ENCODE measurements at regions not wholly inside any gene's neighbourhood (a gene's known extent, or its start where the extent isn't known, plus 50 kb on each side); places are given as distances from the start of the nearest gene placed in this dataset.
"Not testable (repeated sequence)": the region's sequence is repeated elsewhere in the genome, so short reads cannot be mapped to it uniquely, and the experiment has no call there.

GRCh38 chr17:445839-446238 lies 93.2 kb upstream of the RPH3AL start, which contains the start of gene RFLNB:
TSS of gene RFLNB (minus strand) at chr17:445939.
- not testable (repeated sequence) for DNase-seq (ENCODE audit: low read depth)

- no peak for DNase-seq (ENCODE audit: low read depth)
Observed at GRCh38 chr17:444879-445454, 92.4 kb upstream of the RPH3AL start.

DNA sequence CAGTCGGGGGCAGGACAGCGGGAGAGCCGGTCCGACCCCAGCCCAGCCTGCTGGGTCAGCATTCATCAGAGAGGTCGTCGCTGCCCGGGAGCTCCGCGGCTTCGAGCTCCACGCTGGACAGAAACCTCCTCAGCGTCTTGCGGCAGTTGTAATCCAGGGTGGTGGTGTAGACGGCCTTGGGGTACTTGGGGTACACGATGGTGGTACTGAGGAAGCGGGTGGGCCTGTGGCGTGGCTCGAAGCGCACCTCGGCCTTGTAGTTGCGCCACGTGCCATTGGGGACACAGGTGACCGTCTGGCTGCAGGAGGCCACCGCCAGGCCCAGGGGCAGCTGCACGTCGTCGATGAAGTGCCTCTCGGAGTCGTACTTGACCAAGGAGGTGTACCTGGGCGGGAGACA lies 90.5 kb upstream of the RPH3AL start:
- no peak for DNase-seq (ENCODE audit: low read depth)

GRCh38 chr17:441155-441950 lies 88.7 kb upstream of the RPH3AL start:
- DNase-seq (ENCODE audit: low read depth): no peak

DNA sequence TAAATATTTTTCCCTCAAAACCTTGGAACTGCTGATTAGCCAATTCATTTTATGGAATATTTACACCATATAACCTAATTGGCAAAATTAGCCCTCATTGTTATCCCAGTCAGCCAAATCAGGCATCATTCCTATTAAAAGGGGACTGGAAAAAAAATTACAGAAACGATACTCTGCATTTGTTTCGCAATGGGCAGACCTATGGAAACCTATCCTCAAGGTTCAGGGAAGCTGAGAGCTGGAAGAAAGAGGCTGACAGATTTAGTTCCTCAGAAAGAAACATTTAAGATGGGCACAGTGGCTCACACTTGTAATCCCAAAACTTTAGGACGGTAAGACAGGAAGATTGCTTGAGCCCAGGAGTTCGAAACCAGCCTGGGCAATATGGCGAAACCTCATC lies 85.6 kb upstream of the RPH3AL start:
- no peak for DNase-seq (ENCODE audit: low read depth)

GRCh38 chr17:437545-437944 lies 84.9 kb upstream of the RPH3AL start:
- no peak for DNase-seq (ENCODE audit: low read depth)

GRCh38 chr17:436571-436970 lies 84.0 kb upstream of the RPH3AL start:
- DNase-seq (ENCODE audit: low read depth): no peak

DNA sequence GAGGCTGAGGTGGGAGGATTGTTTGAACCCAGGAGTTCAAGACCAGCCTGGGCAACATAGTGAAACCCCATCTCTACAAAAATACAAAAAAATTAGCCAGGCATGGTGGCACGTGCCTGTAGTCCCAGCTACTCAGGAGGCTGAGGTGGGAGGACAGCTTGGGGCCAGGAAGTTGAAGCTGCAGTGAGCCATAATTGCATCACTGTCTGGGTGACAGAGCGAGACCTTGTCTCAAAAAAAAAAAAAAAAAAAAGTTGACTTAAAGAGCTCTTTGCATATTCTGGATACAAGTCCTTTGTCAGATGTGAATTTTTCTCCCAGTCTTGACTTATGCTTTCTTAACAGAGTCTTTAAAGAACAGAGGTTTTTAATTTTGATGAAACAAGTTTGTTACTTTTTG lies 79.9 kb upstream of the RPH3AL start:
- not testable (repeated sequence) for DNase-seq (ENCODE audit: low read depth)

DNA sequence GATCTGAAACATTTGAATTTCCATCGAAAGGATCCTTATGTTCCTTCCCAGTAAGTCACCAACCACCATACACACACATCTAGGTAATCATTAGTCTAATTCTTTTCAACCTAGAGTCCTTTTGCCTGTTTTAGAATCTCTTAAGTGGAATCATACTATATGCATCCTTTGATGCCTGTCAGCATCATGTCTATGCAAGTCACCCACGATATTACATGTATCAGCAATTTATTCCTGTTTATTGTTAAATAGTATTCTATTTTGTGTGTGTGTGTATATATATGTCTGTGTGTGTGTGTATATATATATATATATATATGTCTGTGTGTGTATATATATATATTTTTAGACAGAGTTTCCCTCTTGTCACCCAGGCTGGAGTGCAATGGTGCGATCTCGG lies 78.9 kb upstream of the RPH3AL start:
- DNase-seq (ENCODE audit: low read depth): no peak

DNA sequence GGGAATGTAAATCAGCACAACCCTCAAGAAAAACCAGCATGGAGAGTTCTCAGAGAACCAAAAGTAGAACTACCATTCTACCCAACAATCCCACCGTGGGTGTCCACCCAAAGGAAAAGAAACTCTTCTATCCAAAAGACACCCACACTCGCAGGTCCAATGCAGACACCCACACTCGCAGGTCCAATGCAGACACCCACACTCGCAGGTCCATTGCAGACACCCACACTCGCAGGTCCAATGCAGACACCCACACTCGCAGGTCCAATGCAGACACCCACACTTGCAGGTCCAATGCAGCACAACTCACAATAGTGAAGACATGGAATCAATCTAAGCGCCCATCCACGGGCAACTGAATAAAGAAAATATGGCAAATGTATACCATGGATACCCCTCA lies 77.0 kb upstream of the RPH3AL start:
- no peak for DNase-seq (ENCODE audit: low read depth)

DNA sequence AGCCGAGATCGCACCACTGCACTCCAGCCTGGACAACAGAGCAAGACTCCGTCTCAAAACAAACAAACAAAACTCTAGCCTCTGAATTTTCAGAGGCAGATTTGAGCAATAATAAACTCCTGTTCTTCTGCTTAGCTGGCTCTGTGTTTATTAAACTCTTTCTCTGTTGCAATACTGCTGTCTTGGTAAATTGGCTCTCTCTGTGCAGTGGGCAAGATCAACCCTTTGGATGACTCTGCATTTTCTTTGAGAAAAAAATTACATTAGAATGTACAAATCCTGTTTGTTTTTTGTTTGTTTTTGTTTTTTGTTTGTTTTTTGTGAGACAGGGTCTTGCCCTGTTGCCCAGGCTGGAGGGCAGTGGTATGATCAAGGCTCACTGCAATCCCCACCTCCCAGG lies 75.8 kb upstream of the RPH3AL start:
- no peak for DNase-seq (ENCODE audit: low read depth)

DNA sequence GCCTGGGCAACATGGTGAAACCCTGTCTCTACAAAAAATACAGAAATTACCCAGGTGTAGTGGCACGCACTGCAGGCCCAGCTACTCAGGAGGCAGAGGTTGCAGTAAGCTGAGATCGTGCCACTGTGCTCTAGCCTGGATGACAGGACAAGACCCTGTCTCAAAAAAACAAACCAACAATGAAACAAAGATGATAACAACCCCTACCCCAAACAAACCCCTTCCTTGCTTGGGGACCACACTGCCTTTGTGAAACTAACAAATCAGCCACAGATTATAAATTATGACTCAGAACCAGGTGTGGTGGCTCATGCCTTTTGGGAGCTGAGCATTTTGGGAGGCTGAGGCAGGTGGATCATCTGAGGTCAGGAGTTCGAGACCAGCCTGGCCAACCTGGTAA lies 75.3 kb upstream of the RPH3AL start:
- no peak for DNase-seq (ENCODE audit: low read depth)

DNA sequence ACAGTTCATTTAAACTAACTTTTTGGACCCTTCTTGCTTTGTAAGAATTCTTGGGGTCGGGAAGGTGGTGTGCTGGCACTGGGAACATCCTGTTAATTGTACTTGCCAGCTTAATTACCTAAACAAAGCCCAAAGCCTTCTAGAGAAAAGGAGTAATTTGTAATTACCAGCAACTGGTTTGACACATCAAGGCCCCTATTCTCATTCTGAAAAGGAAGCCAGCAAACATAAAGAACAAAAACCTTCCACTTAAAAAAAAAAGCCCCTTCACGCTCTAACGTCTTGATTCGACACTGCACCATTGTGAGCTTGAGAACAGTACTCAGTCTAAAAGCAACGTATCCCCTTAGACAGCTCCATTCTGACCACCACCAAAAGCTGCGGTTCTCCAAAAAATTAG lies 74.7 kb upstream of the RPH3AL start:
- DNase-seq (ENCODE audit: low read depth): no peak

DNA sequence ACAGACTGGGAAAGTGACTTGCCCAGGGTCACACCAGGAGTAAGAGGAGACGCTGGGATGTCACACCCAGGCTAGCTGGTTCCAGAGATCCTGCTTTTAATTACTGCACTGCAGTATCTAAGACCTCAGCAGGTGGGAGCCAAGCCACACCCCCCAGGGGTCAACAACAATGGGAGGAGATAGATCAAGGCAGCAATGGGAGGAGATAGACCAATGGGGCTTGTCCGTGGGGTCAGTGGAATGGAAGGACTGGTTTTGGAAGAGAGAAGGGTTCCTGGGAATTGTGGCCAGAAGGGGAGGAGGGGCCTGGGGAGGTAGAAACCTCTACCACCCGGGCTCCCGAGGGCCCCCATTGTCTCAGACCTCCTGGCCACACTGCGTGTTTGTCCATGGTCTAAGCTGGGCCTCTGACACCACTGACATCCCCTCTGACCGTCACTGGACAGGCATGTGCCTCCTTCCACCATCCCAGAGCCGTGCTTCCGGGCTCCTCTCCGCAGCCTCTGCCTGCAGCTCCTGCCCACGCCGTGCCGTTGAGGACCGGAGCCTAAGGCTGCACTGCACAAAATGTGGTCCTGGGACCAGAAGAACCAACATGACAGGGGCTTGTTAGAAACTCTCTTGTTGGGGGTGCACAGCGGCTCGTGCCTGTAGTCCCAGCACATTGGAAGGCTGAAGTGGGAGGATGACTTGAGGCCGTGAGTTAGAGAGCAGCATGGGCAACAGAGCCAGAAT lies 69.8 kb upstream of the RPH3AL start:
- DNase-seq (ENCODE audit: low read depth): no peak

DNA sequence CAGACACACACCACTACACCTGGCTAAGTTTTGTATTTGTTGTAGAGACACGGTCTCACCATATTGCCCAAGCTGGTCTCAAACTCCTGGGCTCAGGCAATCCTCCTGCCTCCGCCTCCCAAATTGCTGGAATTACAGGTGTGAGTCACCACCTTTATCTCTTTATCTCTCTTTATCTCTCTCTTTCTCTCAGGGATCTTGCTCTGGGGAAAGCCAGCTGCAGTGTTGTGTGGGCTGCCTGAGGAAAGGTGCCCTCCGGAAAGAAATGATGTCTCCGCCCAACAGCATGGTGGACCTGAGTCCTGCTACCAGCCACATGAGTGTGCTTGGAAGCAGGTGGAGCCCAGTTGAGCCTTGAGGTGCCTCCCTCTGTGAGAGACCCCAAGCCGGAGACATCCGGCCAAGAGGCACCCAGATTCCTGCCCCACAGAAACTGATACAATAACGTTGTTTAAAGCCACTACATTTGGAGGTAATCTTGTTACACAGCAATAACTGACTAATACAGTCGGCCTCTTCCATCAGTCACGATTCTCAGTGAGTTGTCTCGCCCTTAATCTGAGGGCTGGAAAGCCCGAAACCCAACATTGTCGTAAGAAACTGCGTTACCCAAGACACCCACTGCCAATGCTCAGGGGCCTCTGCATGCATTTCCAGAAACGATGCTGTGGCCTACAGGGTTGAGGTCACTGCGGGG lies 68.0 kb upstream of the RPH3AL start:
- no peak for DNase-seq (ENCODE audit: low read depth)

- peak; percentile 21 for DNase-seq (ENCODE audit: low read depth)
Observed at GRCh38 chr17:419073-419735, 66.6 kb upstream of the RPH3AL start.

DNA sequence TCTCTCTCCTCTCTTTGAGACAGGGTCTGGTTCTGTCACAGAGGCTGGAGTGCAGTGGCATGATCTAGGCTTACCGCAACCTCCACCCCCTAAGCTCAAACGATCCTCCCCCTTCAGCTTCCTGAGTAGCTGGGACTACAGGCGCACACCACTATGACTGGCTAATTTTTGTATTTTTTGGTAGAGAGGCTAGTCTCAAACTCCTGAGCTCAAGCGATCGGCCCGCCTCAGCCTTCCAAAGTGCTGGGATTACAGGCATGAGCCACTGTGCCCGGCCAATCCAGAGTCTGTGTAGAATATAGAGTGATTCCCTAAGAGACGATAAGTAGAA lies 65.8 kb upstream of the RPH3AL start:
- DNase-seq (ENCODE audit: low read depth): peak; percentile 43

DNA sequence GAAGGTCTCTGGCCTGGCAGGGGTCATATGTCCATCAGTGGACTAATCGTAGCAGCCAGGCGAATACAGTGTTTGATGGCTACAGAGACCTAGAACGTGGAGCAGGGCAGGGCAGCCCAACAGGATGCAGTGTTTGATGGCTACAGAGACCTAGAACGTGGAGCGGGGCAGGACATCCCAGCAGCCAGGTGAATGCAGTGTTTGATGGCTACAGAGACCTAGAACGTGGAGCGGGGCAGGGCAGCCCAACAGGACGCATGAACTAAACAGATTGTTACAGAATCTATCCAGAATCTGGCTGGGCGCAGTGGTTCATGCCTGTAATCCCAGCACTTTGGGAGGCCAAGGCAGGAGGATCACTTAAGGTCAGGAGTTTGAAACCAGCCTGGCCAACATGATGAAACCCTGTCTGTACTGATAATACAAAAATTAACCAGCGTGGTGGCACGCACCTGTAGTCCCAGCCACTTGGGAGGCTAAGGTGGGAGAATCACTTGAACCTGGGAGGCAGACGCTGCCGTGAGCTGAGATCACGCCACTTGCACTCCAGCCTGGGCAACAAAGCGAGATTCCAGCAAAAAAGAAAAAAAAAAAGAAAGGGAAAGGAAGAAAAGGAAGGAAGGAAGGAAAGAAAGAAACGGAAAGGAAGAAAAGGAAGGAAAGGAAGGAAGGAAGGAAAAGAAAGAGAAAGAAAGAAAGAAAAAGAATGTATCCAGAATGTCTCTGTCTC lies 65.2 kb upstream of the RPH3AL start:
- DNase-seq (ENCODE audit: low read depth): no peak

- DNase-seq (ENCODE audit: low read depth): peak; percentile 18
Observed at GRCh38 chr17:416293-417206, 63.9 kb upstream of the RPH3AL start.

DNA sequence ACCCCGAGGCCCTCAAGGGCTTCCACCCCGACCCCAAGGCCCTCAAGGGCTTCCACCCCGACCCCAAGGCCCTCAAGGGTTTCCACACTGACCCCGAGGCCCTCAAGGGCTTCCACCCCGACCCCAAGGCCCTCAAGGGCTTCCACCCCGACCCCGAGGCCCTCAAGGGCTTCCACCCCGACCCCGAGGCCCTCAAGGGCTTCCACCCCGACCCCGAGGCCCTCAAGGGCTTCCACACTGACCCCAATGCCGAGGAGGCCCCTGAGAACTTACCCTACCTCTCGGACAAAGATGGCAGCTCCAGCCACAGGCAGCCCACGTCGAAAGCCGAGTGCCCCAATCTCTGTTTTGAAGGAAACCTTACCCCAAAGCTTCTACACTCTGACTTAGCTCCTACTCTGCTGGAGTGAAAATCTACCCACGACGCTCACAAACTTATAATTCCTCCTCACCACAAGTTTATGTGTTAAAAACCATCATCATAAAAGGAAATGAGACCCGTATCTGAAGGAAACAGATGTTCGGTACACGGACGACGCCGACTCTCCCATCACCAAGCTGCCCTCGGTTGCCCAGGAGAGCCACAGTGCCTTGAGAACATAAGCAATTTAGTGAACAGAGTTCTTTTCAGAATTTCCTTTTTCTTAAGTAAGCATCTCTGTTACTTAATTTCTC lies 61.2 kb upstream of the RPH3AL start:
- DNase-seq (ENCODE audit: low read depth): no peak

Data from T follicular helper cell (primary cell).